ENCODE measurements at regions not wholly inside any gene's neighbourhood (a gene's known extent, or its start where the extent isn't known, plus 50 kb on each side); places are given as distances from the start of the nearest gene placed in this dataset.
"Not testable (repeated sequence)": the region's sequence is repeated elsewhere in the genome, so short reads cannot be mapped to it uniquely, and the experiment has no call there.

DNA sequence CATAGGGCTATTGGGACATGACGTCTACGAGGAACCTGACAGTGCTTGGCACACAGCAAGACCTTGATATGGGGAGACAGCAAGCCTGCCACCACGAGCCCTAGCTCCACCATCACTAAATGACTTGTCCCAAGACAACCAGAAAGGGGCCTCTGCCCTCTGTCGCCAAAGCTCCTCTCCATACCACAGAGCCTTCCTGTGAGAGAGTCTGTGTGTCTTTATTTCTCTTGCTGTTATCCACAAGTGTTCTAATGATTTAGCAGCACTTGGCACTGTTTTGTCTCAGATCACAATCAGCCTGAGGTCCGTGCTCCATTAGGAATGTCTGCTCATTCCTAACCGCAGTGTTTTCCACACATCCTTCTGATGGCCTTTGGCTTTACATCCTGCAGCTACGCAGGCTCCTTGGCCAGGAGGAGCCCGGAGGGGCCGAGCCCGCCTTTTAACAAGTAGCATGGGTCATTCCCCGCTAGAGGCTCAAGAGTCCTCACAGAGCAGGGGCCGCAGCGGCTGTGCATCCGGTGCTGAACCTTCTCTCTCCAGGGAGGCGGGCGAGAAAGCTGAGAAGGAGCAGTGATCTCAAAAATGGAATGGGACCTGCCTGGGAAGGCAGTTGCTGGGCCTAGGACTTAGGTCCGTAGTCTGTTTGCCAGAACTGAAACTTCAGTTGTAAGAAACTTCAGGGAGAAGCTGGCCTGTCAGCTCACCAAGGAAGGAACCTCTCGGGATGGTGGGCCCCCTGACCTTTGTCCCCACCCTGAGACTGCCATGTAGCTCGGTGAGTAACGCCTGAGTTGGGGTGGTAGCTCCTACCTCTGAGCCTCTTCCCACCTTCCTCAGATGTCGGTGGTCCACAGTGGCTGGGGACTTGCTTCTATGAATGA is 61.1 kb upstream of the HMGB1 start:
- TF ChIP-seq ZFP3 (CRISPR knock-in tag; IDR thresholded peaks at IDR 0.05) = peak; percentile 91
- TF ChIP-seq PPARA (CRISPR knock-in tag; IDR thresholded peaks at IDR 0.05; ENCODE audit: borderline replicate concordance) = no peak
- ATAC-seq = no peak

DNA sequence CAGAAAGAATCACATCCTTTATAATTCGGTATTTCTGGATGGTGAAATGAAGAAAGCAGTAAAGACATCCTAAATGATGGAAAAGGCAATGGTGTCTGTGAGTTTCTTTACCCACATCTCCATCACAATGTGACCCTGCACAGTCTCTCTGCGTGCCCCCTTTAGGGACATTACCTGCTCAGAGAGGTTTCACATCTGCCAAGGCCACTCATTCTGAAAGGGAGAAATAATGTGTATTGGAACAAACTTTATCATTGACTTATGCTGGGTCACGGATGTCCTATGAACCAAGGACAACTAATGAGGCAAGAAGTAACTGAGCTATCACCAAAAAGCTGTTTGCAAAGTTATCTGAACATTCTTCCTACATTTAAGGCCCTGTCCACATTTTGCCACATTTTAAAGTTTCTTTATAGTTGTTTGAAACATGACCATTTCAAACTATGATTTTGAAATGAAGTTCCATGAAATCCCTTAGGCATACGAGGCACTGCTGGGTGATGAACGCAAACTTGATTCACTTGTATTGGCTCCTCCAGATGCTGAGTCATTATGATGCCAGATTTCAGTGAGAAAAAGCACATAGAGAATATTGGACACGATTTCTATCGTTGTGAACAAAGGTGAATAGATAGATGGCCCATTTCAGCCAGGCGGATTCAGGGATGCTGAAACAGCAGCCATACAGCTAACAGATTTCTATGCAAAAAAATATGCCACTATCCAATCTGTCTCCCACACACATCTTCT is 63.5 kb upstream of the HMGB1 start:
- no peak for ATAC-seq

DNA sequence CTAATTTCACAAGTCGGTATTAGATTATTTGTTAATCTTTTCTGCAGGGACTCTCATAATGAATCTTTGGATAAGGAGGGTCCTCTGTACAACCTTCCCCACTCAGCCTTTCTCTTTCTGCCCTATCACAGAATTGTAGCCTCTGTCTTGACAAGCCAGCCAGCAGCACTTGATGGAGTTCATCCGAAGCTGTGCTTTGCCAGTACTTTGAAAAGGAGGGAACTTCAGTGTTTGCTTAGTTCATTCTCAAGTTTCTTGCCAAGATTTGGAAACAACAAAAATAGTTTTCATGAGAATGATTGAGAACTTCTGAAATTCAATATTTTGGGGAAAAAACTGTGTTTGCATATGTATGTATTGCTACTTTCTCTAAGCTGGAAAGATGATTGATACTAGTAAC is 69.3 kb upstream of the HMGB1 start:
- TF ChIP-seq OSR1 (CRISPR knock-in tag; IDR thresholded peaks at IDR 0.05) (no peak), ZFP30 (CRISPR knock-in tag; IDR thresholded peaks at IDR 0.05) (no peak), ZNF8 (CRISPR knock-in tag; IDR thresholded peaks at IDR 0.05) (no peak), SNAI2 (CRISPR knock-in tag; IDR thresholded peaks at IDR 0.05) (no peak), ZNF70 (CRISPR knock-in tag; IDR thresholded peaks at IDR 0.05) (no peak), TOX (CRISPR knock-in tag; IDR thresholded peaks at IDR 0.05; ENCODE audit: borderline replicate concordance) (no peak), ISL1 (CRISPR knock-in tag; IDR thresholded peaks at IDR 0.05) (no peak)
- TF ChIP-seq, protein P1, sequence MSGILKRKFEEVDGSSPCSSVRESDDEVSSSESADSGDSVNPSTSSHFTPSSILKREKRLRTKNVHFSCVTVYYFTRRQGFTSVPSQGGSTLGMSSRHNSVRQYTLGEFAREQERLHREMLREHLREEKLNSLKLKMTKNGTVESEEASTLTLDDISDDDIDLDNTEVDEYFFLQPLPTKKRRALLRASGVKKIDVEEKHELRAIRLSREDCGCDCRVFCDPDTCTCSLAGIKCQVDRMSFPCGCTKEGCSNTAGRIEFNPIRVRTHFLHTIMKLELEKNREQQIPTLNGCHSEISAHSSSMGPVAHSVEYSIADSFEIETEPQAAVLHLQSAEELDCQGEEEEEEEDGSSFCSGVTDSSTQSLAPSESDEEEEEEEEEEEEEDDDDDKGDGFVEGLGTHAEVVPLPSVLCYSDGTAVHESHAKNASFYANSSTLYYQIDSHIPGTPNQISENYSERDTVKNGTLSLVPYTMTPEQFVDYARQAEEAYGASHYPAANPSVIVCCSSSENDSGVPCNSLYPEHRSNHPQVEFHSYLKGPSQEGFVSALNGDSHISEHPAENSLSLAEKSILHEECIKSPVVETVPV (CRISPR knock-in tag; IDR thresholded peaks at IDR 0.05) = no peak
- TF ChIP-seq, protein P2, sequence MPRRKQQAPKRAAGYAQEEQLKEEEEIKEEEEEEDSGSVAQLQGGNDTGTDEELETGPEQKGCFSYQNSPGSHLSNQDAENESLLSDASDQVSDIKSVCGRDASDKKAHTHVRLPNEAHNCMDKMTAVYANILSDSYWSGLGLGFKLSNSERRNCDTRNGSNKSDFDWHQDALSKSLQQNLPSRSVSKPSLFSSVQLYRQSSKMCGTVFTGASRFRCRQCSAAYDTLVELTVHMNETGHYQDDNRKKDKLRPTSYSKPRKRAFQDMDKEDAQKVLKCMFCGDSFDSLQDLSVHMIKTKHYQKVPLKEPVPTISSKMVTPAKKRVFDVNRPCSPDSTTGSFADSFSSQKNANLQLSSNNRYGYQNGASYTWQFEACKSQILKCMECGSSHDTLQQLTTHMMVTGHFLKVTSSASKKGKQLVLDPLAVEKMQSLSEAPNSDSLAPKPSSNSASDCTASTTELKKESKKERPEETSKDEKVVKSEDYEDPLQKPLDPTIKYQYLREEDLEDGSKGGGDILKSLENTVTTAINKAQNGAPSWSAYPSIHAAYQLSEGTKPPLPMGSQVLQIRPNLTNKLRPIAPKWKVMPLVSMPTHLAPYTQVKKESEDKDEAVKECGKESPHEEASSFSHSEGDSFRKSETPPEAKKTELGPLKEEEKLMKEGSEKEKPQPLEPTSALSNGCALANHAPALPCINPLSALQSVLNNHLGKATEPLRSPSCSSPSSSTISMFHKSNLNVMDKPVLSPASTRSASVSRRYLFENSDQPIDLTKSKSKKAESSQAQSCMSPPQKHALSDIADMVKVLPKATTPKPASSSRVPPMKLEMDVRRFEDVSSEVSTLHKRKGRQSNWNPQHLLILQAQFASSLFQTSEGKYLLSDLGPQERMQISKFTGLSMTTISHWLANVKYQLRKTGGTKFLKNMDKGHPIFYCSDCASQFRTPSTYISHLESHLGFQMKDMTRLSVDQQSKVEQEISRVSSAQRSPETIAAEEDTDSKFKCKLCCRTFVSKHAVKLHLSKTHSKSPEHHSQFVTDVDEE (CRISPR knock-in tag; IDR thresholded peaks at IDR 0.05) = no peak
- TF ChIP-seq, protein P3, sequence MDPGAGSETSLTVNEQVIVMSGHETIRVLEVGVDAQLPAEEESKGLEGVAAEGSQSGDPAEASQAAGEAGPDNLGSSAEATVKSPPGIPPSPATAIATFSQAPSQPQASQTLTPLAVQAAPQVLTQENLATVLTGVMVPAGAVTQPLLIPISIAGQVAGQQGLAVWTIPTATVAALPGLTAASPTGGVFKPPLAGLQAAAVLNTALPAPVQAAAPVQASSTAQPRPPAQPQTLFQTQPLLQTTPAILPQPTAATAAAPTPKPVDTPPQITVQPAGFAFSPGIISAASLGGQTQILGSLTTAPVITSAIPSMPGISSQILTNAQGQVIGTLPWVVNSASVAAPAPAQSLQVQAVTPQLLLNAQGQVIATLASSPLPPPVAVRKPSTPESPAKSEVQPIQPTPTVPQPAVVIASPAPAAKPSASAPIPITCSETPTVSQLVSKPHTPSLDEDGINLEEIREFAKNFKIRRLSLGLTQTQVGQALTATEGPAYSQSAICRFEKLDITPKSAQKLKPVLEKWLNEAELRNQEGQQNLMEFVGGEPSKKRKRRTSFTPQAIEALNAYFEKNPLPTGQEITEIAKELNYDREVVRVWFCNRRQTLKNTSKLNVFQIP (CRISPR knock-in tag; IDR thresholded peaks at IDR 0.05; ENCODE audit: borderline replicate concordance, low read depth) = no peak
- TF ChIP-seq, protein P4, sequence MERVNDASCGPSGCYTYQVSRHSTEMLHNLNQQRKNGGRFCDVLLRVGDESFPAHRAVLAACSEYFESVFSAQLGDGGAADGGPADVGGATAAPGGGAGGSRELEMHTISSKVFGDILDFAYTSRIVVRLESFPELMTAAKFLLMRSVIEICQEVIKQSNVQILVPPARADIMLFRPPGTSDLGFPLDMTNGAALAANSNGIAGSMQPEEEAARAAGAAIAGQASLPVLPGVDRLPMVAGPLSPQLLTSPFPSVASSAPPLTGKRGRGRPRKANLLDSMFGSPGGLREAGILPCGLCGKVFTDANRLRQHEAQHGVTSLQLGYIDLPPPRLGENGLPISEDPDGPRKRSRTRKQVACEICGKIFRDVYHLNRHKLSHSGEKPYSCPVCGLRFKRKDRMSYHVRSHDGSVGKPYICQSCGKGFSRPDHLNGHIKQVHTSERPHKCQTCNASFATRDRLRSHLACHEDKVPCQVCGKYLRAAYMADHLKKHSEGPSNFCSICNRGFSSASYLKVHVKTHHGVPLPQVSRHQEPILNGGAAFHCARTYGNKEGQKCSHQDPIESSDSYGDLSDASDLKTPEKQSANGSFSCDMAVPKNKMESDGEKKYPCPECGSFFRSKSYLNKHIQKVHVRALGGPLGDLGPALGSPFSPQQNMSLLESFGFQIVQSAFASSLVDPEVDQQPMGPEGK (CRISPR knock-in tag; IDR thresholded peaks at IDR 0.05; ENCODE audit: borderline replicate concordance) = no peak
- ATAC-seq = no peak

More for the DNA sequence above, 63.5 kb upstream of the HMGB1 start:
- TF ChIP-seq OSR1 (CRISPR knock-in tag; IDR thresholded peaks at IDR 0.05) (no peak), BACH2 (CRISPR knock-in tag; IDR thresholded peaks at IDR 0.05; ENCODE audit: borderline replicate concordance) (no peak), ZNF8 (CRISPR knock-in tag; IDR thresholded peaks at IDR 0.05) (no peak)

DNA sequence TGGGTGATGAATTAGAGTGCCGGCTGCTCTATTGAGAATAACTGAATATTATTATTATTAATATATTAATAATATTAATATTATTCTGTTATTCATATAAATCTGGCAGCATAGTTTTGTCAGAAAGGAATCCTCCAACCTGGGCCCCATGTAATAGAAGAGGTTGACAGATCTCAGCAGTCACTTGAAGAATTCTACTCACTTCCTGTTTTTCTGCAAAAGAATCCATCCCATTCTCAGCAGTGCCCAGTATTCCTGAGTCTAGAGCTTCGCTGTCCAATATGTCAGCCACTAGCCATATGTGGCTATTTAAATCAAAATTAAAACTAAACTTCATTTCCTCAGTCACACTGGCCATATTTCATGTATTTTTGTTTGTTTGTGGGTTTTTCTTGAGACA is 72.4 kb upstream of the USPL1 start:
- no peak for TF ChIP-seq ZNF70 (CRISPR knock-in tag; IDR thresholded peaks at IDR 0.05)
- TF ChIP-seq, protein P3 (CRISPR knock-in tag; IDR thresholded peaks at IDR 0.05; ENCODE audit: borderline replicate concordance, low read depth) = no peak
- no peak for TF ChIP-seq ZFP30 (CRISPR knock-in tag; IDR thresholded peaks at IDR 0.05)
- TF ChIP-seq ISL1 (CRISPR knock-in tag; IDR thresholded peaks at IDR 0.05) = no peak
- TF ChIP-seq PPARA (CRISPR knock-in tag; IDR thresholded peaks at IDR 0.05; ENCODE audit: borderline replicate concordance) = no peak
- no peak for TF ChIP-seq BACH2 (CRISPR knock-in tag; IDR thresholded peaks at IDR 0.05; ENCODE audit: borderline replicate concordance)
- TF ChIP-seq TOX (CRISPR knock-in tag; IDR thresholded peaks at IDR 0.05; ENCODE audit: borderline replicate concordance) = no peak
- no peak for ATAC-seq

DNA sequence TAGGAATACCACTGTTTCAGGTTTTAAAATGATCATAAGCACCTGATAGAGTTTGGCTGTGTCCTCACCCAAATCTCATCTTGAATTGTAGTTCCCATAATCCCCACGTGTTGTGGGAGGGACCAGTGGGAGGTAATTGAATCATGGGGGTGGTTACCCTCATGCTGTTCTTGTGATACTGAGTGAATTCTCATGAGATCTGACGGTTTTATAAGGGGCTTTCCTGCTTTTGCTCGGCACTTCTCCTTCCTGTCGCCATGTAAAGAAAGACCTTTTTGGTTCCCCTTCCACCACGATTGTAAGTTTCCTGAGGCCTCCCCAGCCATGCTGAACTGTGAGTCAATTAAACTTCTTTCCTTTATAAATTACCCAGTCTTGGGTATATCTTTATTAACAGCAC is 69.7 kb upstream of the USPL1 start:
- not testable (repeated sequence) for ATAC-seq
